ENCODE measurements at regions not wholly inside any gene's neighbourhood (a gene's known extent, or its start where the extent isn't known, plus 50 kb on each side); places are given as distances from the start of the nearest gene placed in this dataset.

- Histone ChIP-seq H2AFZ (no peak overlapping the region), H3K79me2 (no peaks in the 10 kb centered on the region), H3K4me1 (ENCODE audit: insufficient read depth) (no peaks in the 10 kb centered on the region), H3K9me3 (ENCODE audit: low read depth) (no peaks in the 10 kb centered on the region), H3K27me3 (no peaks in the 10 kb centered on the region), H3K4me2 (no peak overlapping the region), H3K4me3 (no peak overlapping the region), H3K27ac (no peak overlapping the region), H3K9me2 (replicated peaks; ENCODE audit: insufficient read depth) (no peaks in the 10 kb centered on the region), H3K36me3 (replicated peaks; ENCODE audit: insufficient read depth, low read depth) (no peaks in the 10 kb centered on the region), H4K20me1 (ENCODE audit: insufficient read depth, poor library complexity, severe bottlenecking) (no peaks in the 10 kb centered on the region)
- no peak for DNase-seq (ENCODE audit: low spot score)
- TF ChIP-seq EZH2 (IDR thresholded peaks at IDR 0.05; ENCODE audit: borderline replicate concordance) (no peak), CTCF (IDR thresholded peaks at IDR 0.05; ENCODE audit: poor library complexity) (no peak), EZH2phosphoT487 (IDR thresholded peaks at IDR 0.05; ENCODE audit: low read depth, severe bottlenecking, unreplicated experiment) (no peak)
Measured at GRCh38 chr6:77389402-77389801, 73.9 kb downstream of the HTR1B start.

GRCh38 chr6:77383026-77383425, 80.3 kb downstream of the HTR1B start:
- no peak for TF ChIP-seq EZH2 (IDR thresholded peaks at IDR 0.05; ENCODE audit: borderline replicate concordance)
- Histone ChIP-seq H3K9me3 (ENCODE audit: low read depth) (no peaks in the 10 kb centered on the region), H3K4me1 (ENCODE audit: insufficient read depth) (no peaks in the 10 kb centered on the region), H2AFZ (no peak overlapping the region), H3K27ac (no peak overlapping the region), H3K4me2 (no peak overlapping the region), H3K4me3 (no peak overlapping the region), H3K9me2 (replicated peaks; ENCODE audit: insufficient read depth) (no peaks in the 10 kb centered on the region), H4K20me1 (ENCODE audit: insufficient read depth, poor library complexity, severe bottlenecking) (no peaks in the 10 kb centered on the region), H3K36me3 (replicated peaks; ENCODE audit: insufficient read depth, low read depth) (no peaks in the 10 kb centered on the region), H3K27me3 (no peaks in the 10 kb centered on the region), H3K79me2 (no peaks in the 10 kb centered on the region)
- WGBS (ENCODE audit: low lambda C conversion rate, missing lambda C conversion rate): 19% methylated on average over 2 of the region's 2 CpGs
- DNase-seq (ENCODE audit: low spot score): no peak

GRCh38 chr6:77373955-77374354, 89.3 kb downstream of the HTR1B start:
- H3K4me2 ChIP-seq: no peak overlapping the region
- H2AFZ ChIP-seq: no peak overlapping the region
- H3K27me3 ChIP-seq: no peaks in the 10 kb centered on the region
- H3K36me3 ChIP-seq (replicated peaks; ENCODE audit: insufficient read depth, low read depth): no peaks in the 10 kb centered on the region
- H4K20me1 ChIP-seq (ENCODE audit: insufficient read depth, poor library complexity, severe bottlenecking): no peaks in the 10 kb centered on the region
- no peak overlapping the region for H3K4me3 ChIP-seq
- H3K9me2 ChIP-seq (replicated peaks; ENCODE audit: insufficient read depth): no peaks in the 10 kb centered on the region
- no peaks in the 10 kb centered on the region for H3K9me3 ChIP-seq (ENCODE audit: low read depth)
- H3K4me1 ChIP-seq (ENCODE audit: insufficient read depth): no peaks in the 10 kb centered on the region
- H3K79me2 ChIP-seq: no peaks in the 10 kb centered on the region
- no peak overlapping the region for H3K27ac ChIP-seq
- TF ChIP-seq CTCF (IDR thresholded peaks at IDR 0.05; ENCODE audit: poor library complexity): no peak
- TF ChIP-seq EZH2 (IDR thresholded peaks at IDR 0.05; ENCODE audit: borderline replicate concordance): no peak
- TF ChIP-seq EZH2phosphoT487 (IDR thresholded peaks at IDR 0.05; ENCODE audit: low read depth, severe bottlenecking, unreplicated experiment): no peak
- DNase-seq (ENCODE audit: low spot score): no peak
- 50% methylated on average over 3 of the region's 3 CpGs for WGBS (ENCODE audit: low lambda C conversion rate, missing lambda C conversion rate)

- Histone ChIP-seq H3K4me2 (no peak overlapping the region), H4K20me1 (ENCODE audit: insufficient read depth, poor library complexity, severe bottlenecking) (no peaks in the 10 kb centered on the region), H3K9me2 (replicated peaks; ENCODE audit: insufficient read depth) (no peaks in the 10 kb centered on the region), H3K27ac (no peak overlapping the region), H3K27me3 (no peaks in the 10 kb centered on the region), H3K9me3 (ENCODE audit: low read depth) (no peaks in the 10 kb centered on the region), H3K4me1 (ENCODE audit: insufficient read depth) (peaks cover 4% of the 10 kb centered on the region), H2AFZ (no peak overlapping the region), H3K36me3 (replicated peaks; ENCODE audit: insufficient read depth, low read depth) (no peaks in the 10 kb centered on the region), H3K4me3 (no peak overlapping the region), H3K79me2 (no peaks in the 10 kb centered on the region)
- WGBS (ENCODE audit: low lambda C conversion rate, missing lambda C conversion rate): 76% methylated on average over 5 of the region's 5 CpGs
- TF ChIP-seq CTCF (IDR thresholded peaks at IDR 0.05; ENCODE audit: poor library complexity): no peak
- no peak for TF ChIP-seq EZH2phosphoT487 (IDR thresholded peaks at IDR 0.05; ENCODE audit: low read depth, severe bottlenecking, unreplicated experiment)
- TF ChIP-seq EZH2 (IDR thresholded peaks at IDR 0.05; ENCODE audit: borderline replicate concordance): no peak
- no peak for DNase-seq (ENCODE audit: low spot score)
Measured at GRCh38 chr6:77371748-77372147, 91.5 kb downstream of the HTR1B start.

Data from hepatocyte (in vitro differentiated cells).